ENCODE measurements at regions not wholly inside any gene's neighbourhood (a gene's known extent, or its start where the extent isn't known, plus 50 kb on each side); places are given as distances from the start of the nearest gene placed in this dataset.

GRCh38 chr21:28267449-28267848 lies 725.2 kb downstream of the LTN1 start:
- Histone ChIP-seq H3K27ac (no peak overlapping the region), H2AFZ (no peak overlapping the region), H3K9me3 (ENCODE audit: low read depth) (no peaks in the 10 kb centered on the region), H3K79me2 (no peaks in the 10 kb centered on the region), H4K20me1 (ENCODE audit: insufficient read depth, poor library complexity, severe bottlenecking) (no peaks in the 10 kb centered on the region), H3K36me3 (replicated peaks; ENCODE audit: insufficient read depth, low read depth) (no peaks in the 10 kb centered on the region), H3K9me2 (replicated peaks; ENCODE audit: insufficient read depth) (no peaks in the 10 kb centered on the region), H3K4me3 (no peak overlapping the region), H3K4me2 (no peak overlapping the region), H3K27me3 (no peaks in the 10 kb centered on the region), H3K4me1 (ENCODE audit: insufficient read depth) (peaks cover 10% of the 10 kb centered on the region)
- DNase-seq (ENCODE audit: low spot score): no peak
- 96% methylated on average over 6 of the region's 6 CpGs for WGBS (ENCODE audit: low lambda C conversion rate, missing lambda C conversion rate)
- TF ChIP-seq CTCF (IDR thresholded peaks at IDR 0.05; ENCODE audit: poor library complexity) (no peak), EZH2 (IDR thresholded peaks at IDR 0.05; ENCODE audit: borderline replicate concordance) (no peak), EZH2phosphoT487 (IDR thresholded peaks at IDR 0.05; ENCODE audit: low read depth, severe bottlenecking, unreplicated experiment) (no peak)

- no peak overlapping the region for H3K27ac ChIP-seq
- H3K4me2 ChIP-seq: no peak overlapping the region
These were observed 726.6 kb downstream of the LTN1 start for GRCh38 chr21:28266061-28266460.

GRCh38 chr21:28263974-28264373 lies 728.7 kb downstream of the LTN1 start:
- no peak overlapping the region for H3K27ac ChIP-seq
- no peak overlapping the region for H2AFZ ChIP-seq
- H3K9me3 ChIP-seq (ENCODE audit: low read depth): no peaks in the 10 kb centered on the region
- WGBS (ENCODE audit: low lambda C conversion rate, missing lambda C conversion rate): 94% methylated on average over 4 of the region's 4 CpGs
- no peaks in the 10 kb centered on the region for H4K20me1 ChIP-seq (ENCODE audit: insufficient read depth, poor library complexity, severe bottlenecking)
- TF ChIP-seq CTCF (IDR thresholded peaks at IDR 0.05; ENCODE audit: poor library complexity): no peak
- TF ChIP-seq EZH2phosphoT487 (IDR thresholded peaks at IDR 0.05; ENCODE audit: low read depth, severe bottlenecking, unreplicated experiment): no peak
- no peak for TF ChIP-seq EZH2 (IDR thresholded peaks at IDR 0.05; ENCODE audit: borderline replicate concordance)
- no peaks in the 10 kb centered on the region for H3K27me3 ChIP-seq
- DNase-seq (ENCODE audit: low spot score): no peak
- H3K4me1 ChIP-seq (ENCODE audit: insufficient read depth): peaks cover 9% of the 10 kb centered on the region
- no peaks in the 10 kb centered on the region for H3K36me3 ChIP-seq (replicated peaks; ENCODE audit: insufficient read depth, low read depth)
- no peak overlapping the region for H3K4me2 ChIP-seq
- no peaks in the 10 kb centered on the region for H3K9me2 ChIP-seq (replicated peaks; ENCODE audit: insufficient read depth)
- H3K4me3 ChIP-seq: no peak overlapping the region
- no peaks in the 10 kb centered on the region for H3K79me2 ChIP-seq

More at GRCh38 chr21:28266061-28266460, 726.6 kb downstream of the LTN1 start:
- 94% methylated on average over 1 of the region's 1 CpG for WGBS (ENCODE audit: low lambda C conversion rate, missing lambda C conversion rate)
- no peak for DNase-seq (ENCODE audit: low spot score)
- Histone ChIP-seq H2AFZ (no peak overlapping the region), H3K36me3 (replicated peaks; ENCODE audit: insufficient read depth, low read depth) (no peaks in the 10 kb centered on the region), H3K79me2 (no peaks in the 10 kb centered on the region), H3K27me3 (no peaks in the 10 kb centered on the region), H3K4me3 (no peak overlapping the region), H3K4me1 (ENCODE audit: insufficient read depth) (peaks cover 10% of the 10 kb centered on the region), H3K9me3 (ENCODE audit: low read depth) (no peaks in the 10 kb centered on the region), H3K9me2 (replicated peaks; ENCODE audit: insufficient read depth) (no peaks in the 10 kb centered on the region), H4K20me1 (ENCODE audit: insufficient read depth, poor library complexity, severe bottlenecking) (no peaks in the 10 kb centered on the region)
- TF ChIP-seq EZH2 (IDR thresholded peaks at IDR 0.05; ENCODE audit: borderline replicate concordance) (no peak), CTCF (IDR thresholded peaks at IDR 0.05; ENCODE audit: poor library complexity) (no peak), EZH2phosphoT487 (IDR thresholded peaks at IDR 0.05; ENCODE audit: low read depth, severe bottlenecking, unreplicated experiment) (no peak)

- H3K4me1 ChIP-seq (ENCODE audit: insufficient read depth): peaks cover 22% of the 10 kb centered on the region
- no peaks in the 10 kb centered on the region for H3K27me3 ChIP-seq
- no peak overlapping the region for H3K4me3 ChIP-seq
- H3K4me2 ChIP-seq: no peak overlapping the region
- H4K20me1 ChIP-seq (ENCODE audit: insufficient read depth, poor library complexity, severe bottlenecking): no peaks in the 10 kb centered on the region
- DNase-seq (ENCODE audit: low spot score): no peak
- H3K79me2 ChIP-seq: no peaks in the 10 kb centered on the region
- no peaks in the 10 kb centered on the region for H3K9me3 ChIP-seq (ENCODE audit: low read depth)
- no peaks in the 10 kb centered on the region for H3K9me2 ChIP-seq (replicated peaks; ENCODE audit: insufficient read depth)
- 50% methylated on average over 1 of the region's 1 CpG for WGBS (ENCODE audit: low lambda C conversion rate, missing lambda C conversion rate)
- H2AFZ ChIP-seq: no peak overlapping the region
- H3K36me3 ChIP-seq (replicated peaks; ENCODE audit: insufficient read depth, low read depth): no peaks in the 10 kb centered on the region
- TF ChIP-seq EZH2phosphoT487 (IDR thresholded peaks at IDR 0.05; ENCODE audit: low read depth, severe bottlenecking, unreplicated experiment): no peak
- TF ChIP-seq EZH2 (IDR thresholded peaks at IDR 0.05; ENCODE audit: borderline replicate concordance): no peak
- no peak for TF ChIP-seq CTCF (IDR thresholded peaks at IDR 0.05; ENCODE audit: poor library complexity)
- no peak overlapping the region for H3K27ac ChIP-seq
These were observed 731.4 kb downstream of the LTN1 start for GRCh38 chr21:28261298-28261697.
